H9 (cell line): ENCODE measurements at regions not wholly inside any gene's neighbourhood (a gene's known extent, or its start where the extent isn't known, plus 50 kb on each side); places are given as distances from the start of the nearest gene placed in this dataset.

Experiments
- DNase-seq: peaks from one replicate; pipeline ENCODE4 v3.0.0-alpha.2; 2017
- H2AFZ ChIP-seq: one replicate; pipeline ENCODE4 v1.6.1; 2013; ENCODE audit warnings: mild to moderate bottlenecking, low read length, control low read depth, moderate library complexity
- H2AK5ac ChIP-seq: 2 replicates; pipeline ENCODE4 v1.6.1; 2013; ENCODE audit warnings: low read length, control low read depth, mixed read lengths; ENCODE audit not compliant: insufficient read length
- H2BK120ac ChIP-seq: one replicate; pipeline ENCODE4 v1.6.1; 2013; ENCODE audit warnings: low read depth, mild to moderate bottlenecking, low read length, control low read depth, inconsistent platforms; ENCODE audit not compliant: poor library complexity, severe bottlenecking
- H2BK12ac ChIP-seq: 2 replicates; pipeline ENCODE4 v1.6.1; 2013; ENCODE audit warnings: low read length, control low read depth, mixed read lengths, low read depth; ENCODE audit not compliant: insufficient read length
- H2BK15ac ChIP-seq: 2 replicates; pipeline ENCODE4 v1.6.1; 2013; ENCODE audit warnings: low read depth, low read length, control low read depth
- H2BK20ac ChIP-seq: one replicate; pipeline ENCODE4 v1.6.1; 2013; ENCODE audit warnings: low read depth, mild to moderate bottlenecking, low read length, control low read depth, inconsistent platforms; ENCODE audit not compliant: poor library complexity, severe bottlenecking
- H2BK5ac ChIP-seq: 2 replicates; pipeline ENCODE4 v1.6.1; 2013; ENCODE audit warnings: low read length, control low read depth, mixed read lengths; ENCODE audit not compliant: insufficient read length
- H3K14ac ChIP-seq: 2 replicates; pipeline ENCODE4 v1.6.1; 2013; ENCODE audit warnings: low read length, control low read depth; ENCODE audit not compliant: insufficient read depth
- H3K18ac ChIP-seq: 2 replicates; pipeline ENCODE4 v1.6.1; 2013; ENCODE audit warnings: low read depth, mild to moderate bottlenecking, mixed read lengths, low read length, control low read depth; ENCODE audit not compliant: insufficient read length
- H3K23ac ChIP-seq: 2 replicates; pipeline ENCODE4 v1.6.1; 2013; ENCODE audit warnings: low read length, control low read depth, mixed read lengths, low read depth; ENCODE audit not compliant: insufficient read length
- H3K23me2 ChIP-seq: 2 replicates; pipeline ENCODE4 v1.6.1; 2013; ENCODE audit warnings: low read depth, mild to moderate bottlenecking, mixed read lengths, low read length, control low read depth; ENCODE audit not compliant: insufficient read length, poor library complexity, severe bottlenecking
- H3K27ac ChIP-seq: 2 replicates; pipeline ENCODE4 v1.5.1; 2013; ENCODE audit warnings: low read length, control low read depth, mixed read lengths, low read depth; ENCODE audit not compliant: insufficient read length
- H3K27me3 ChIP-seq: 2 replicates; pipeline ENCODE4 v1.6.1; 2013; ENCODE audit warnings: low read length, control low read depth, inconsistent platforms; ENCODE audit not compliant: insufficient read depth
- H3K4ac ChIP-seq: 2 replicates; pipeline ENCODE4 v1.6.1; 2013; ENCODE audit warnings: low read depth, mild to moderate bottlenecking, control low read depth, inconsistent platforms, low read length, moderate library complexity
- H3K4me1 ChIP-seq: 2 replicates; pipeline ENCODE4 v1.6.1; 2013; ENCODE audit warnings: low read length, control low read depth, inconsistent platforms; ENCODE audit not compliant: insufficient read depth
- H3K4me2 ChIP-seq: 2 replicates; pipeline ENCODE4 v1.6.1; 2013; ENCODE audit warnings: low read length, control low read depth, mixed read lengths; ENCODE audit not compliant: insufficient read length, insufficient read depth
- H3K56ac ChIP-seq: 2 replicates; pipeline ENCODE4 v1.6.1; 2013; ENCODE audit warnings: low read depth, mild to moderate bottlenecking, mixed read lengths, low read length, control low read depth; ENCODE audit not compliant: insufficient read length
- H3K79me1 ChIP-seq: 2 replicates; pipeline ENCODE4 v1.6.1; 2013; ENCODE audit warnings: low read depth, mild to moderate bottlenecking, moderate library complexity, low read length, control low read depth, inconsistent platforms; ENCODE audit not compliant: insufficient read depth, poor library complexity, severe bottlenecking
- H3K79me2 ChIP-seq: 2 replicates; pipeline ENCODE4 v1.6.1; 2013; ENCODE audit warnings: low read length, control low read depth, inconsistent platforms; ENCODE audit not compliant: insufficient read depth
- H3K9ac ChIP-seq: 2 replicates; pipeline ENCODE4 v1.6.1; 2013; ENCODE audit warnings: low read length, control low read depth, mixed read lengths; ENCODE audit not compliant: insufficient read length; ENCODE audit errors: extremely low read depth
- H3K9me3 ChIP-seq: one replicate; pipeline ENCODE4 v1.6.1; 2013; ENCODE audit warnings: low read depth, low read length, inconsistent platforms; ENCODE audit not compliant: control insufficient read depth
- H3T11ph ChIP-seq: one replicate; pipeline ENCODE4 v1.6.1; 2013; ENCODE audit warnings: mild to moderate bottlenecking, low read length, control low read depth, inconsistent platforms
- H4K20me1 ChIP-seq: one replicate; pipeline ENCODE4 v1.6.1; 2013; ENCODE audit not compliant: control insufficient read depth, insufficient read length, insufficient read depth
- H4K5ac ChIP-seq: 2 replicates; pipeline ENCODE4 v1.6.1; 2013; ENCODE audit warnings: low read depth, mild to moderate bottlenecking, mixed read lengths, low read length, control low read depth; ENCODE audit not compliant: insufficient read length
- H4K8ac ChIP-seq: replicated peaks from 2 replicates; pipeline ENCODE4 v1.6.1; 2013; ENCODE audit warnings: low read length, control low read depth, mixed read lengths, low read depth; ENCODE audit not compliant: insufficient read length
- H4K91ac ChIP-seq: 2 replicates; pipeline ENCODE4 v1.6.1; 2013; ENCODE audit warnings: low read depth, mild to moderate bottlenecking, moderate library complexity, mixed read lengths, low read length, control low read depth; ENCODE audit not compliant: insufficient read length
- H3K27ac Mint-ChIP-seq, 3 experiments: 2 replicates in 2 of 3; 3 replicates in 1 of 3; pipeline ENCODE4 v1.8.0; 2020 to 2021; ENCODE audit warnings: mixed read lengths in 3 of 3, mild to moderate bottlenecking in 1 of 3, moderate library complexity in 1 of 3
- H3K27me3 Mint-ChIP-seq: 2 replicates; pipeline ENCODE4 v1.8.0; 2021; ENCODE audit warnings: low read depth, mild to moderate bottlenecking, moderate library complexity, mixed read lengths
- H3K36me3 Mint-ChIP-seq, 3 experiments: 2 replicates in 2 of 3; 3 replicates in 1 of 3; pipeline ENCODE4 v1.8.0; 2020 to 2021; ENCODE audit warnings: low read depth in 3 of 3, mixed read lengths in 3 of 3; ENCODE audit not compliant: insufficient read depth in 1 of 3
- H3K4me1 Mint-ChIP-seq, 2 experiments: 2 replicates each; pipeline ENCODE4 v1.8.0; 2020; ENCODE audit warnings: mixed read lengths in 2 of 2
- H3K4me3 Mint-ChIP-seq, 2 experiments: 2 replicates in 1 of 2; 3 replicates in 1 of 2; pipeline ENCODE4 v1.8.0; 2020 to 2021; ENCODE audit warnings: mild to moderate bottlenecking in 2 of 2, mixed read lengths in 2 of 2, moderate library complexity in 1 of 2
- H3K9me3 Mint-ChIP-seq, 2 experiments: 2 replicates in 1 of 2; 3 replicates in 1 of 2; pipeline ENCODE4 v1.8.0; 2020; ENCODE audit warnings: mild to moderate bottlenecking in 2 of 2, mixed read lengths in 2 of 2, moderate library complexity in 1 of 2
- CTCF ChIP-seq: fragments of 200-600 bp; sonication (generic); conservative IDR thresholded peaks from 3 replicates; pipeline ENCODE4 v1.8.0; 2021; ENCODE audit warnings: antibody characterized with exemption, mild to moderate bottlenecking
- WGBS: extraction: QIAGEN DNeasy Blood & Tissue Kit; methylation state at CpG from one replicate; pipeline ENCODE4 v1.1.7; 2013; ENCODE audit warnings: missing lambda C conversion rate, low lambda C conversion rate, mixed read lengths; ENCODE audit not compliant: insufficient read length; ENCODE audit errors: extremely low coverage; 5-methylcytosine and 5-hydroxymethylcytosine counted together

GRCh38 chr7:142450695-142451094 lies 192.8 kb upstream of the PRSS58 start:
- Mint-ChIP-seq H3K27ac (no peak overlapping the region), H3K9me3 (no peaks in the 10 kb centered on the region), H3K36me3 (no peaks in the 10 kb centered on the region), H3K4me3 (no peak overlapping the region), H3K4me1 (peaks cover 4 to 6% of the 10 kb centered on the region in 2 experiments; a peak in 1 of 4 replicates), H3K27me3 (peaks cover 2% of the 10 kb centered on the region)
- no peak overlapping the region for H2BK120ac ChIP-seq
- H3K23ac ChIP-seq, result no peak overlapping the region
- H4K8ac ChIP-seq, result no peak overlapping the region
- no peak overlapping the region for H2BK20ac ChIP-seq
- H3K79me2 ChIP-seq, result no peaks in the 10 kb centered on the region
- H4K91ac ChIP-seq, result no peak overlapping the region
- H3K9ac ChIP-seq, result no peak overlapping the region
- H3K4ac ChIP-seq, result no peak overlapping the region
- WGBS, result no CpG with 5 or more reads among the region's 2 CpGs
- no peak overlapping the region for H3K4me2 ChIP-seq
- H3T11ph ChIP-seq, result no peak overlapping the region
- H4K5ac ChIP-seq, result no peak overlapping the region
- H3K56ac ChIP-seq, result no peak overlapping the region
- H2AFZ ChIP-seq, result no peak overlapping the region
- no peaks in the 10 kb centered on the region for H3K9me3 ChIP-seq
- no peak overlapping the region for H2BK15ac ChIP-seq
- H2BK5ac ChIP-seq, result no peak overlapping the region
- no peaks in the 10 kb centered on the region for H3K79me1 ChIP-seq
- H3K14ac ChIP-seq, result no peak overlapping the region
- no peaks in the 10 kb centered on the region for H4K20me1 ChIP-seq
- H3K23me2 ChIP-seq, result no peaks in the 10 kb centered on the region
- H3K18ac ChIP-seq, result no peak overlapping the region
- no peaks in the 10 kb centered on the region for H3K27me3 ChIP-seq
- TF ChIP-seq CTCF, result no peak
- no peak overlapping the region for H3K27ac ChIP-seq
- DNase-seq, result no peak
- H2BK12ac ChIP-seq, result no peak overlapping the region
- H3K4me1 ChIP-seq, result no peaks in the 10 kb centered on the region
- no peak overlapping the region for H2AK5ac ChIP-seq
